HG02610 (cell line): ENCODE measurements at regions not wholly inside any gene's neighbourhood (a gene's known extent, or its start where the extent isn't known, plus 50 kb on each side); places are given as distances from the start of the nearest gene placed in this dataset.

ENCODE experiments used
- ATAC-seq: cut with Tn5 transposase; IDR thresholded peaks from one replicate; pipeline ENCODE4 v1.9.1; 2021; ENCODE audit warnings: mild to moderate bottlenecking, moderate library complexity; ENCODE audit not compliant: unreplicated experiment

DNA sequence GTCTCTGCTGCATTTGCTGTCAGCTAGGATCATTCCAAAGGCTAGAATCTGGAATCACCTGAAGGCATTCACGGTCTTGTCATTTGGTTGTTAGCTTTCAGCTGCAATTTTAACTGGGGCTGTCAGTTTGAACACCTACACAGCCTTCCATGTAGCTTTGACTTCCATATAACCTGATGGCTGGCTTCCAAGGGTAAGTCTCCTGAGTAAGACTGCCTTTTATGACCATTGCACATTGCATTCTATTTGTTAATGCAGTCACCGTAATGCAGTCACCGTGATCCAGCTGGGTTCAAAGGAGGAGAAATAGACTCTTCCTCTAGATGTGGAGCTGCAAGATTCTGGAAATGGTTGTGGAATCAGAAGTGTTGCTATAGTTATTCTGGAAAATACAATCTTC, 1284.2 kb downstream of the ADGRL3 start:
- ATAC-seq = no peak

DNA sequence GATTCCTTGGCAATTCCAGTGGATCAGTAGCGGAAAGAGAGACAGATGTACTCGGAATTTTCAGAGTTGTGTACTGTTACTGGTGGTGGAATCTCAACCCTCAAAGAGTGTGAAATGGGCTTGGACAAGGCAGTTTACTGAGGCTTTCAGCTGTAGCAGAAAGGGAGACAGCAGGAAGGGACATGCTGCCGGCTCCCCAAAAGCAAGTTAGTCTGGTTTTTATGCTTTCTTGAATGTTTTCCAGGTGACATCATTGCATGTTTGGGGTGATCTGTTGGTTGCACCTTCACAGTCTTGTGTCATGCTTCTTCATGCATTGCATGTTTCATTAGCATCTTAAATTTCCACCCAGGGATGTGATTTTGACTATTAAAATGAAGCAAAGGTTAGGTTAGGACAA, 1282.2 kb downstream of the ADGRL3 start:
- ATAC-seq = no peak

DNA sequence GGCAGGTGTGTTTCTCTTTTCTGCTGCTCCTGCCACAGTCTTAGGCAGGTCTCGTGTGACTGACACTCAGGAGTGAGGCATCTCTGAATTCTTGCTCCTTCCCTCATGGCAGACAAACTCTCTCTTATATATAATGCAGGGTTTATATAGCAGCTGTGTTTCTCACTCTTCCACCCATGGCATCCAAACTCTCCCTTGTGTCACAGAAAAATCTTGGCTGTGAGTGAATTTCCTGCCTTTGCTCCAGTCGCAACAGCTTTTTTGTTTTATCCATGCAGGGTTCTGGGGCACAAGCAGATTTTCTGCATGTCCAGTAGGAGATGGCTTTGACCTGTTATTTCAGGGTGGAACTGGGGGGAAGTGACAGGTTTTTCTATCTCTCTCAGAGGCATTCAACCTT, 1275.5 kb downstream of the ADGRL3 start:
- no peak for ATAC-seq

GRCh38 chr4:62474802-62475201, 1274.7 kb downstream of the ADGRL3 start:
- no peak for ATAC-seq

- ATAC-seq = no peak
Measured at GRCh38 chr4:62471021-62471420, 1270.9 kb downstream of the ADGRL3 start.

GRCh38 chr4:62470421-62470983, 1270.4 kb downstream of the ADGRL3 start:
- ATAC-seq = no peak

- no peak for ATAC-seq
Measured at GRCh38 chr4:62470020-62470419, 1269.9 kb downstream of the ADGRL3 start.

GRCh38 chr4:62461961-62462360, 1261.8 kb downstream of the ADGRL3 start:
- ATAC-seq = no peak

DNA sequence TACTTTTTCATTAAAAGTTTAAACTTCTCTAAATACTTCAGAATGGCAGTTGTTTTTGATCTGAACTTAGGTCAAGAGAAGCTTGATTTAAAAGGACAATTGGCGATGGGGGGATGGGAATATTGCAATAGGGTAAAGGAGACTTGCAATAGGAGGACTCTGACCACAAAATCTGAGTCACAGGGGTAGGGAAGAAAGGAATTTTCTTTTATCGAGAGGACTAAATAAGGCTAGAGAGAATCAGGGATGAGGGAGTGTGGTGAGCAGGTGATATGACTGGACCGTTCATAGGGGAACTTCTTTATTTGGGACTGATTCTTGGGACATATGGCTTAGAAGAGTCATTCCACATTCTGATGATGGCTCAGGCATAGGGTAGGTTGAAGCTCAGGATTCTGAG, 1260.2 kb downstream of the ADGRL3 start:
- no peak for ATAC-seq

DNA sequence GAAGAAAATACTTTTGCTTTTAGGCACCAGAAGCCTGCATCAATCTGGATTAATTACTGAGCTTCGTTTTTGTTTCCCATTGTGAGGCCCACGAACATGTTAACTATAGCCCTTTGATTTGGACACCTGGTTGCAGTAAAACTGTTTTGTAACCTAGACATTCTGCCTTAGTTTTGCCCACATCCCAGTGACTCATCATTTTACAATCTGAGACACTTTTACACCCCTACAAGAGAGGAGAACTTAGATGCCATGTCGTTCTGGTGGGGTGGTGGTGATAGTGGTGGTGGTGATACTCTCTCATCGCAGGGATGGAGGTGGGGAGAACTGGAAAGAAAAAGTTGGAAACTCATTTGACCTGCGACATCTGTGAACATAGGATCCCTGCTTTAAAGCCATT, 1257.2 kb downstream of the ADGRL3 start:
- ATAC-seq = no peak

DNA sequence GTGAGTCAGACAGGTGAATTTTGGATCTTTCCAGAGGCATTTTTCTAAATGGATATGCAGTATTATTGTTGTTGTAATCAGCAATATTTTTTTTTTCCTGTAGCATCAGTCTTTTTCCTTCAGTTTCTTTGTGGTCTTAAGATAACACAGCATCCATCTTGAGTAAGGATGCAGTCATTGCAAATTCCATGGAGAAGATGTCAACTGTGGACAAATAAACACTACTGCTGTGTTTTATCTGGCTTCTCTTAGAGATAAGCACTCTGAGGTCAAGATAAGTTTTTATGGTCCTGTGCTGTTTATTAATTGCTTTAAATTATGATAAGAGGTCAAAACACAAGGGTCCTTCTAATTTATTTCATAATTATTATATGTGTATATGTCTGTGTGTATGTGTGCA, 1255.7 kb downstream of the ADGRL3 start:
- no peak for ATAC-seq

DNA sequence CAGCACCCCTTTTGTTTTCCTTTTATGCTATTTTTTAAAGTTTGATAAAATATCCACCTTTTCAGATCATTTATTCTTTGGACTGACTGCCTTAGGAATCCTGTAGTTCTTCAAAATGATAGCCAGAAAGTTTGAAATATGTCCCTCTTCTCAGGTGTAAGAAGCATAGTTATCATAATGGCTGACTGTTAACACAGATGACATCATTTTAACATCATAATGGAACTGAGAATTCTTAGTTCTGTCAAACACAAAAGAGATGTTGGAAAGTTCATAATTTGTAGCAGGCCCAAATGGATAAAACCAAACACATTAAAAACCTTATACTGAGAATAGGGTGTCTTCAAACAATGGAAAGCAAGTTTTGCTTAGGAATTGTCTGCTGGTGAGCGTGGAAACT, 1254.4 kb downstream of the ADGRL3 start:
- ATAC-seq = no peak

GRCh38 chr4:62450740-62451139, 1250.6 kb downstream of the ADGRL3 start:
- peak; percentile 82 for ATAC-seq

GRCh38 chr4:62449538-62449937, 1249.4 kb downstream of the ADGRL3 start:
- no peak for ATAC-seq

- ATAC-seq = no peak
Measured at GRCh38 chr4:62448911-62449310, 1248.8 kb downstream of the ADGRL3 start.

DNA sequence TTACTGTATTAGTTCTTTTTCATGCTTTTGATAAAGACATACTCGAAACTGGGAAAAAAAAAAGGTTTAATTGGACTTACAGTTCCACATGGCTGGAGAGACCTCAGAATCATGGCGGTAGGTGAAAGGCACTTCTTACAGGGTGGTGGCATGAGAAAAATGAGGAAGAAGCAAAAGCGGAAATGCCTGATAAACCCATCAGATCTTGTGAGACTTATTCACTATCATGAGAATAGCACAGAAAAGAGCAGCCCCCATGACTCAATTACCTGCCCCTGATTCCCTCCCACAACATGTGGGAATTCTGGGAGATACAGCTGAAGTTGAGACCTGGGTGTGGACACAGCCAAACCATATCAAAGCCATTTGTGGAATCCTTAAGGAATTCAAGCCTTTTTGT, 1238.9 kb downstream of the ADGRL3 start:
- ATAC-seq = no peak

- ATAC-seq = no peak
Measured at GRCh38 chr4:62434921-62435320, 1234.8 kb downstream of the ADGRL3 start.

DNA sequence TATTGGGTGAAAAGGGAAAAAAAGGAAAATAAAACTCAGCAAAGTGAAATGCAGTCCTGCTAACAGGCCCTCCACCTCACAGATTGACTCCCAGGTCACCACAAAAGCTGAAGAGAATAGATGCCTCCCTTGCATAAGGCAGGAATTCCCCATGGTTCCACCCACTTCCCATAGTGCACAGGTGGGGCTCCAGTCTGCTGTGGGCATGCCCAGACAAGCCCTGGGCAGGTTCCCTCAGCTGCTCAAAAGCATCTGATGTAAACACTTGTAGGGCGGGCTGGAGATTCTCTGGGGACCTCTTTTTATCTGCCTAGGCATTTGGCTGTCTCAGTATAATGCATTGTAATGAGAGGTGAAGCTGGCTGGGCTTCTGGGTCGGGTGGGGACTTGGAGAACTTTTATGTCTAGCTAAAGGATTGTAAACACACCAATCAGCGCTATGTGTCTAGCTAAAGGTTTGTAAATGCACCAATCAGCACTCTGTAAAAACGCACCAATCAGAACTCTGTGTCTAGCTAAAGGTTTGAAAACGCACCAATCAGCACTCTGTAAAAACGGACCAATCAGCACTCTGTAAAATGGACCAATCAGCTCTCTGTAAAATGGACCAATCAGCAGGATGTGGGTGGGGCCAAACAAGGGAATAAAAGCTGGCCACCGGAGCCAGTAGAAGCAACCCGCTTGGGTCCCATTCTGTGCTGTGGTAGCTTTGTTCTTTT, 1231.5 kb downstream of the ADGRL3 start:
- peak; percentile 87 for ATAC-seq

GRCh38 chr4:62429297-62429696, 1229.2 kb downstream of the ADGRL3 start:
- no peak for ATAC-seq

DNA sequence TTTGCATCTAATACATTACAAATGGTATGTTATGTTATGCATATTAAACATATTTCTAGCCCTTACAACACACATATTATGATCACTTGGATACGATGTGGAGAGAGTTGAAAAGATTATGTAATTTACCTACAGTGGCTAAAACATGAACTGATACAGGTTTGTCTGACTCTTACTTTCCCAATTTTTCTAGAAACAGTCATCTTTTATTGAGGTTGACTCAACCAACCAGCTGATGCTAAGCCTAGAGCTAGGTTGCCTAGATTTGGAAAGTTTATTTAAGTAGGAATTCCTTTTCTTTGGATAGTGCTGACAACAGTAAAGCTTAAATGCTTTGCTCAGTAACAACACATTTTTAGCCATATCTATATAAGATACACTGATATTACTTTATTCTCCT, 1215.1 kb downstream of the ADGRL3 start:
- no peak for ATAC-seq

DNA sequence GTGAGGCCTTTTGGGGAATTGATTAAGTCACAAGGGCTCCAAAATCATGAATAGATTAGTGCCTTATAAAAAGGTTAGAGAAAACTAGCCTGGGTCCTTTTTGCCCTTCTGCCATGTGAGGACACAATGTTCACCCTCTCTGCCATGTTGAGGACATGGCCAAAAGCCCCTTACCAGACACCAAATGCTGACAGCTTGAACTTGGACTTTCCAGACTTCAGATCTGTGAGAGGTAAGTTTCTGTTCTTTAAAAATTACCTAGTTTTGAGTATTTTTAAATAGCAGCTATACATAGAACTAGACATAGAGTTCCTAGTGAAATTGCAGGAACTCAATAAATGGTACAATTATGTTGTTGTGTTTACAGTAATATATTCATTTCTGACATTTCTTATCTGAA, 1214.4 kb downstream of the ADGRL3 start:
- ATAC-seq = no peak

- no peak for ATAC-seq
Measured at GRCh38 chr4:62410371-62411003, 1210.4 kb downstream of the ADGRL3 start.
